ENCODE measurements at regions not wholly inside any gene's neighbourhood (a gene's known extent, or its start where the extent isn't known, plus 50 kb on each side); places are given as distances from the start of the nearest gene placed in this dataset.
"Not testable (repeated sequence)": the region's sequence is repeated elsewhere in the genome, so short reads cannot be mapped to it uniquely, and the experiment has no call there.

DNA sequence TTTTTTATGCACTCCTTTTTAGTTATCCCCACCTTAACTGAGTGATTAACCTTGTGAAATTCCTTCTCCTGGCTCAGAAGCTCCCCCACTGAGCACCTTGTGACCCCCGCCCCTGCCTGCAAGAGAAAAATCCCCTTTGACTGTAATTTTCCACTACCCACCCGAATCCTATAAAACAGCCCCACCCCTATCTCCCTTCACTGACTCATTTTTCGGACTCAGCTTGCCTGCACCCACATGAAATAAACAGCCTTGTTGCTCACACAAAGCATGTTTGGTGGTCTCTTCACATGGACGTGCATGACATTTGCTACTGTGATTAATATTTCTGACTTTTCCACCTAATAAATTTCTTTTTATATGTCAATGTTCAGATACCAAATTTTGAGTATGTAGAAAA, 1322.8 kb downstream of the XPNPEP1 start:
- DNase-seq: not testable (repeated sequence)

DNA sequence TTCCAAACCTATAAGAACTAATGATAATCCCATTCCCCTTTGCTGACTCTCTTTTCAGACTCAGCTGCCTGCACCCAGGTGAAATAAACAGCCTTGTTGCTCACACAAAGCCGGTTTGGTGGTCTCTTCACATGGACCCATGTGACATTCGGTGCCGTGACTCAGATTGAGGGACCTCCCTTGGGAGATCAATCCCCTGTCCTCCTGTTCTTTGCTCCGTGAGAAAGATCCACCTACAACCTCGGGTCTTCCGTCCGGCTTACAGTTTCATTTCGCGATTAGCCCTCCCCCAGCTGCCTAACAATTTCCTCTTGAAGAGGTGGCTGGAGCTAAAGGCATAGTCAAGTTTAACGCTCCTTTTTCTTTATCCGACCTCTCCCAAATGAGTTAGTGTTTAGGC, 1324.0 kb downstream of the XPNPEP1 start:
- not testable (repeated sequence) for DNase-seq

DNA sequence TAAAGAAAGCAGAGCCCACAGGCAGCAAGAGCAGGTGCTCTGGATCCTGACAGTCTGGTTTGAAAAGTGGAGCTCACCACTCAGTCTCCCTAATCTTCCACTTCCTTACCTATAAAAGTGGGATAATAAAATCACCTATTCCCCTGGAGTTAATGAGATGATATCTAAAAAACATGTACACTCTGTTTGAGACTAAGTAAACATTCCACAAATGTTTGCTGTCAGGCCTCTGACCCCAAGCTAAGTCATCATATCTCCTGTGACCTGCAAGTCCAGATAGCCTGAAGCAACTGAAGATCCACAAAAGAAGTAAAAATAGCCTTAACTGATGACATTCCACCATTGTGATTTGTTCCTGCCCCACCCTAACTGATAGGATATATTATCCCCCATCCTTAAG, 1324.5 kb downstream of the XPNPEP1 start:
- no peak for DNase-seq

DNA sequence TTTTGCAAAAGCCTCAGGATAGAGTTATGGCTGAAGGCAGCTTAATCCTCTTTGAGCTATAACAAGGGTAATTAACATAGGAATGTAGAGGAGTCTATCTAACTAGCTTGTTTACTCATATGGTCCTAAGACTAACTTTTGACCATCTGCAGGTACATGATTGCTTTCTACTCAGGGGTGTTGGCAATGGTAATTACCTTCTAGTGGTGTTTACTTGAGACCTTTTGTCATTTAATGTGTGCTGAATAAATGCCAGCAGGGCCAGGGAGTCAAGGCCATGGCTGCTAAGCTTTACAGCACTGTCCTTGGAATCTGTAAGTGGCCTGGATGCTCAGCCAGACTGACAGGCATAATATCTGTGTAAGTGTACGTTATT, 1325.0 kb downstream of the XPNPEP1 start:
- DNase-seq: no peak

DNA sequence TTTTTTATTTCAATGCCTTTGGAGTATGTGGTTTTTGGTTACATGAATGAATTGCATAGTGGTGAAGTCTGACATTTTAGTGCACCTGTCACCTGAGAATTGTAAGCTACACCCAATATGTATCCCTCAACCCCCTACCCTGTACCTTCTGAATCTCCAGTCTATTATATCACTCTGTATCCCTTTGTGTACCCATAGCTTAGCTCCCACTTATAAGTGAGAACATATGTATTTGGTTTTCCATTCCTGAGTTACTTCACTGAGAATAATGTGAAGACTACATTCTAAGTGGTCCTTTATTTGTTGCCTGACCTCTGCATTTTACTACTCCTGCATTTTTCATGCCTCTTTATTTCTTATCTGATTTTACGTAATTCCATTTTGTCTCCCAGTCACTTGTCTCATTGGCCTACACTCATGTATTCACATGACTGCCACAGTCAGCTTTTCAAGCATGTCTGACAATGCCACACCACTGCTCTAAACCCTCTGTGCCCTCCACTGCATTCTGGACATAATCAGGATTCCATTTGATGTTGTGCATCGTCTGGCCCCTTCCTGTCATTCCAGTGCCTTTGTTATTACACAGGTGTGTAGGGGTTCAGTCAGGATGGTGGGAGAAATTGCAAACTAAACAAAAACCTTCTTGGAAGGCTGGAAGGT, 1325.5 kb downstream of the XPNPEP1 start:
- no peak for DNase-seq

DNA sequence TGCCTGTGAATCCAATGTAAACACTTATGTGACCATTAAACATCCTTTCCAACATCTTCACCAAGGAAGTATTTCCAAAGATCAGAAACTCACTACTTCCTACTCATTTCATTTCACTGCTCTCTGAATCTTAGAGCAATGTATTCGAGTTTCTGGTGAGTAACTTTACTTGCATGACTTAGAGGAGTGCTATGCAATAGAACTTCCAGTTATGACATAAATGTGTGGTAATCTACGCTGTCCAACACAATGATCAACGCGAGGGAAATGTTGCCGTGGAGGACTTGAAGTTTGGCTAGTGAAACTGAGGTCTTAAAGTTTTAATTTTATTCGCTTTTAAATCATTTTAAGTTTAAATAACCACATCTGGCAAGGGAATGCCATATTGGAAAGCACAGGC, 1326.3 kb downstream of the XPNPEP1 start:
- DNase-seq: no peak

DNA sequence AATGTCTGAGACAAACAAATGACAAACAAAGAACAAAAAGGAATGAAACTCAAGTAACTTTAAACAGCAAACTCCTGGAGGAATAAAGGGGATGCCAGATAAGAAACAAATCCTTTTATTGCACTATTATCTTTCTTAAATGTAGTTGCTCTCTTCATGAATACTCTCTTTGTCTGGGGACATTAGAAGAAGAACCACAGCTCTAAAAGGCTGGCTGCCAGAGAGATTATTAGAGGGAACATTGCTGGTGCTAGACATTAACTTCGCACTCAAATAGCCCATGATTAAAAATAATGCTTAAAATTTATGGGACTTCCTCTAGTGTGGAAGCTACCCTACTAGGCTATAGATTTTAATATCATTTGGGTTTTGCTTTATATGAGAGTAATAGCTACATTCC, 1330.4 kb downstream of the XPNPEP1 start:
- no peak for DNase-seq

DNA sequence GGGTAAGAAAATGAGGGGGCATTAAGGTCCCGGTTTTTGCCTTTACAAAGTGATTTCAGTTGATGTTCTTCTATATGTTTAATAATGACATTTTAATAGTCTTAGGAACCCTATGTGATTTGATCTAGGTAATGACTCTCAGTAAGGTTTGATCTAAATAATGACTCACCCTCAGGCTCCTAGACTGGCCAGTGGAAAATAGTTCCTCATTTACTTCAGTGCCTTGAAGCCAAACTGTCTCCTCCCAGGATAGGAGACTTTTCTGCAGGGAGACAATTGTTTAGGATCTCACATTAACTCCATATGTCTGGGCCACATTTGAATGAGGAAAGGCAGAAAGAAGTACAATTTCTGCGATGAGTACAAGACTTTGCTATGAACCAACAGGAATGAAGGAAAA, 1331.9 kb downstream of the XPNPEP1 start:
- DNase-seq: no peak

DNA sequence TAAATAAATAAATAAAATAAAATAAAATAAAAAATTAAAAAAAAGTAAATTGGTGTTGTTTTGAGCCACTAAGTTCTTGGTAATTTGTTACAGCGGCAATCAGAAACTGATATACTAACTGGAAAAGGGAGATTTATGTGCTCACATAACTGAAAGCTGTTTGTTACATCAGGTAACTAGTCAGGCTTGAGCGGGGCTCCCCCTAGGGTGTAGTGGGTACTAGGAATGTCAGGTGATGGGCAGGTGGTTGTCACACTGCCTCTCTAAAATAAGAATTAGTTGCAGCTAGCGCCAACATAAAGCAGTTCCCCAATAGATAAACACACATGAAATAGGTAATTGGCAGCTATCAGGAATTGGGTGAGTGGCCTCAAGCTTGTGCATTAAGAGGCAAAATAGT, 1336.9 kb downstream of the XPNPEP1 start:
- DNase-seq: no peak

DNA sequence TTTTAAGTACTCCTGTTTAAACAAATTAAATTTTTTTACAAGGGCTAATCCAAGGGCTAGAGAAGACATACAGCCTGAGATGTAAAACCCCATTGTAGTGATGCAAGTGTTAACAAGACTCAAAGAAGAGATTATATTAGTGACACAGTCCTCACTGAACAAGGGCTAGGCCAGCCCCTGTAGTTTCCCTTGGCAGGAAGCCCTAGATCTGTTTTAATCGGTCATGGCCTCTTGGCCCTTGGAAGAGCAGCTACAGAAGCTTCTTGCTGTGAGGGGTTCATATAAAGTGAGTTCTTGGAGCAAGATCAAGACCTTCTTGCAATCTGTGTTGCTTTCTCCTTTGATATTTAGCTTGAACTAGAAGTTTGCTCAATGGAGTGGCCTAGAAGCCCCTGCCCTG, 1339.4 kb downstream of the XPNPEP1 start:
- no peak for DNase-seq

DNA sequence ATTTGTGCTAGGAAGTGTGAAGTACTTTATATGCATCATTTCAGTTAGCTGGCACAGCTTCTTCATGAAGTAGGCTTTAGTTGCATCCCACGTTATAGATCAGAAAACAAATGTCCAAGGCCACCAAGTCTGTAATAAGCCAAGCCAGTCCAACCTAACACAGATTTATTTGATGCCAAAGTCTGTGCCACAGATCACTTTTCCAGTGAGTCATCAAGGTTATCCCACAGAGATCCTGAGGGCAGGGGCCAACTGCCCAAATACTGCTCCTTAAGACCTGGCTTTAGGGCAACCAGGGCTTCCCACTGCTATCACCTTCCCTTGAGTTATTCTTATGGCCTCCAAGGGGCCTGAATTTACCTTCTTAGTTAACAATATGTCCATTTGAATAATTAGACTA, 1340.4 kb downstream of the XPNPEP1 start:
- no peak for DNase-seq

DNA sequence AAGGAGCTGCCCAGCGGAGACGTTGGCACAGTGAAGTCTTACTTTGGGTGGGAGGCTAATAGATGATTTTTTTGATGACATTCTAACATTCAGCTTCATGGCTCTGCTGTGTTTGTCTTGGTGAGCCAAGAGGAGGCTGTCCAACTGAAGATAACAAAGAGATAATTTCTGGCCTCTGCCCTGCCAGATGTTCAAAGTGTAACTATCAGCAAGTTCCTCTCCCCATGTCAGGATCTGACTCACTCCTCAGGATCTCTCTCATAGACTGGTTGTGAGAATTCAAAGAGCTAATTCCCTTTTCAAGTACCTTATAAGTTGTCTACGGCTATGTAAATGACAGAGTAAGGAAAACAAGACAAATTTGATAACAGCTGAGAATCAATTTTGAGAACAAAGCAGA, 1340.9 kb downstream of the XPNPEP1 start:
- DNase-seq: no peak

DNA sequence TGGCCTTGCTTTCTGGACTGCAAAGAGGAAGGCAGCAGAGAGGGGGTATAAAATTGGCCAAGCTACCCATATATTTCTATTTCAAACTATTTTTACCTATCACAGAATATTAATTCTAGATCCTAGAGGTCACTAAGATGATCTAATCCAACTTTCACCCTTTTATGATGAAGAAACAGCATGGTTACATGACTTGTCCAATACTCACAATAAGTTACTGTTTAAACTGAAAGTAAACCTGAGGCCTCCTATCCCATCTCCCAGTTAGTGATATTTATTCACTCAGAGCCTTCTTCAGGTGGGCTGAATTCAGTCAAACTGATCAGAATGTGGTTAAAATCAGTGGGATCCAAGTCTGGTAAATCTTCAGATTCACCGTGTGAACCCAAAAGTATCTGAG, 1345.1 kb downstream of the XPNPEP1 start:
- DNase-seq: no peak

DNA sequence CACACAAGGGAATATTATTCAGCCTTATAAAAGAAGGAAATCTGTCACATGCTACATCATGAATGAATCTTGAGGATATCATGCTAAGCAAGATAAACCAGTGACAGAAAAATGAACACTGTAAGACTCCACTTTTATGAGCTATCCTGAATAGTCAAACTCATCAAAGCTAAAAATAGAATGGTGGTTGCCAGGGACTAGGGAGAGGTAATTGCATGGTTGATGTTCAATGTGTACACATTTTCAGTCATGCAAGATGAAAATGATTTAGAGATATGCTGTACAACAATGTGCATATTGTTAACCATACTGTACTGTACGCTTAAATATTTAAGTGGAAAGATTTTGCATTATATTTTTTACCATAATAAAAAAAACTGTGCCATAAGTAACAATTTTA, 1349.1 kb downstream of the XPNPEP1 start:
- no peak for DNase-seq

DNA sequence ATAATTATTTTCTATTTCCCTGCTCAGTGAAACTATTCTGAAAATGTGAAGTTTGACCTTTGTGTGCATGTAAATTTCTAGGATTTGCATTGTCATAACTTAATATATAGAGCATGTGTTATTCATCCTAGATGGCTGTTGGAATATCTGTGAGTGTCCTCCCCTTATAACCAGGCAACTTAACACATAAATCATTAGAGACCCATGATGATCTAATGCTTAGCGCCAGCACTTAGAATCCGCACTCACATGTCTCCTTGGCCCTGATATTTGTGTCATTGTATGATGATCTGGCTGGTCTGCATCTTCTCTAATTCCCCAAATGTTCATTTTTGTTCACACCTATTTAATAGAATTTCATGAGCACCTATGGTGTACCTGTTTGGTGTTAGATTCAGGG, 1354.5 kb downstream of the XPNPEP1 start:
- DNase-seq: no peak

DNA sequence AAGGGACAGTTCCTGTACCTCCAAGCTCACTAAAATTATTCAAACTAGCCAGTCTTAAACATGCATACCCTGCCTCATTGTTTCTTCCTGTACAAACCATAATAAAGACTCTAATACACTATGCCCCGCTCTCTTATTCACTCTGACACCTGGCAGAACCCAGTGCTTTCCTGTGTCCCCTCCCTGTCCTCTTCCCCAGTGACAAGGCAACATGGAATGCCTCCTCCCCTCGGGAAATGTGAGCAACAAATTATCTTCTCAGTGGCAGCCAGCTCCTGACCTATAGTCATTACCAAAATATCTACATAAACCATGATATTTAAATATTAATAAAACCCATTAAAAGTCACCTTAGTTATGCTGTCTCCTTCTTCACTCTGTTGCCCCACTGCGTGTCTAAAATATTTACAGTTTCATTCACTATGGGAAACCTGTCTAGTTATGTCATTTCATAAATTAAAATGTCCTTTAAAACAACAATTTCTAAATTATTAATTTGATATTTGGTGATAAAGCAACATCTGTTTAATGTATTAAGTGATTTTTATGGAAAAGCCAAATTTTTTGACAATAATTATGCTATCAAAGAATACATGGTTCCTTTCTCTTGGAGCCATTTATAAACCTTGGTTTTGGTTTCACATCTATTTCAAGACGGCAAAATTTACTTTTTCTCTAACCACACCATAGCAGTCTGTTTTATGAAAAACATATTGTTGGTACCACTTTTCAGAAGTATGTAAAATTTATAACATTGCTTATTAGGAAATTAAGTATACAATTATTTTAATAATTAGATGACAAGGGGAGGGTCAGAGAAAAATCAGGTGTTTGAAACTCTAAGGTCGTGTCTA, 1355.2 kb downstream of the XPNPEP1 start:
- DNase-seq: no peak

DNA sequence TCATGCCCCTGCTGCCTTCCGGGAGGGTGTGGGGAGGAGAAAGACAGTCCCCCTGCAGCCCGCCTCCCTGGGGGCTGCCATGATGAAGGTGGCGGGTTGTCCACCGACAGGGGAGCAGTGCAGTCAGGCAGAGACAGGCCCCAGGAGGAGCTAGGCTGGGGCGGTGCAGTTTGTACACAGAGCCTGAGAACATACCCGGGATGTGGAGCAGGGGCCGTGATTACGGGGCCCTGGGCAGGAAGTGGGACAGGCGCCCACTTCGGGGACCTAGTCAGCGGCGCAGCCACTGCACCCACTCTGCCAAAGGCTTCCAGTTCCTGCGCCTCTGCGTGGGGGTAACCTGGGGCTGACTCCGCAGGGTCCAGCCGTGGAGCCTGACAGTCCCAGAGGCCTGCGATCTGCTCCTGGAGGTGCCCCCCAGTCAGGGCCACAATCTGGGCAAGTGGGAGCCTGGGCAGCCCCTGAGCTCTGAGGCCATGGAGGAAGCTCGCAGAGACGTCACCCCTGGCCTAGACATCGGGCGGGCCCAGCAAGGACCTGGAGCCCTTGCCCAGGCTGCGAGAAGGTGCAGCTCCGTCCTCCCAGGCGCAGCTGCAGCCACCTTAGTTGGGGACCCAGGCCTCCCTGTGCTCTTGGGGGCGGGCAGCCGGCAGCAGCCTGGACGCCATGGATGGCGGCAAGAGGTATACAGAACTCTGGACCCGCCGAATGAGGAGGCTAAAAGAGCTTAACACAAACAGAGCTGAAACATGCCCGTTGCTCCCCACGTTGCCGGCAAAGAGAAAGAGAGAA, 1356.8 kb downstream of the XPNPEP1 start:
- DNase-seq: no peak

DNA sequence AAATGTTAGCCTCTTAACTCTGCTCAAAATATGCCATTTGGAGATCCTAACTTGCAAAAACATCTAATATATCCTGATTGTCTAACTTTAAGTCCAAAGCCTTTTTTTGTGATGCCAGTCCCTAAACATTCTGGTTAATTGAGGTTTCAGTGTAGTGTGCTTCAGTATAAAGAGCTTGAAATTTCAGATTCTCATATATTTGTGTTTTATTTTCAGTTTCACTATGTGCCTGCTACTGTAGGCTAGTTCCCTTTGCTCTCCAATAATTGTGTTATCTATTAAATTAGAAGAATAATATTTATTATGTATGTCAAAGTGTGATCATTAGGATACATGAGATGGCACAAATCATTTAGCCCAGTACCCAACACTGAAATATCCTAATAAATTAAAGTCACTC, 1361.2 kb downstream of the XPNPEP1 start:
- DNase-seq: no peak

DNA sequence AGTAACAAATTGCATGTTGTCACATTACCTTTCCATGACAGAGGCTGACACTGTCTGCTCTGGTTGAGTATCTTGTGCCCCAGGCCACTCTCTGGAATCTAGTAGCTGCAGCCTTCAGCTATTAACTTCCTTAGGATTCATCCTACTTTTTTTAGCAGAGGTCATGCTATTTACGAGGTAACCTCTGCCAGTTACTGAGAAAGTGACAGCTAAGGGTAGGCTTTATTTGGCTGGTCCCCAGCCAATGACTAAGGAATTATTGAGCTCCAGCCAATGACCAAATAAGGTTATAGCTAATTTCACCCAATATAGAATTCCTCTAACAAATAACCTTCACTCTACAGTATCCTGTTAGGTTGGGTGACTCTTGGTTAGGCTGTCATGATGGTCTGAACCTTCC, 1361.7 kb downstream of the XPNPEP1 start:
- no peak for DNase-seq

DNA sequence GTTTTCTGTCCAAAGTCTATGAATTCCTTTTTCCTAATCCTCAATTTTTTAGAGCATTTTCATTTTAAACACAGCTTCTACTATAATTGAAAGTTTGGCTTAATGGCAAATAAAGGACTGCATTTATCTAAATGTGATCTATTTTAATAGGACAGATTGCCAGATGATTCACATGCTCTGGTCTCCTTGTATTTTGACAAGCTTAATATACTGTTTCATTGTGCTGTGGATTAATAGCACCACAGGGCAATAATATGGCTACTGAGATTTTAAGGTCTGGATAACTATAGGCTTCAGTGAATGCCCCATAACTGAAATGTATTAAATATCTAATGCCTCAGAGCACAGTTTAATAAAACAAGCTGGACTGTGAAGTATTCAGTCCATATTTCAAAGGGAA, 1362.8 kb downstream of the XPNPEP1 start:
- no peak for DNase-seq

DNA sequence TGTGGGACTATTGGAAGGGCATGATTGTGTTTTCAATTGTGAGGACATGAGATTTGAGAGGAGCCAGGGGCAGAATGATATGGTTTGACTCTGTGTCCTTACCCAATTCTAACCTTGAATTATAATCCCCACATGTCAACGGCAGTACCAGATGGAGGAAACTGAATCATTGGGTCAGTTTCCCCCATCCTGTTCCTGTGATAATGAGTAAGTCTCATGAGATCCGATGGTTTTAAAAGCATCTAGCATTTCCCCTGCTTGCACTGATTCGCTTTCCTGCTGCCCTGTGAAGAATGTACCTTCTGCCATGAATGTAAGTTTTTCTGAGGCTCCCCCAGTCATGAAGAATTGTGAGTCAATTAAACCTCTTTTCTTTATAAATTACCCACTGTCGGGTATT, 1367.1 kb downstream of the XPNPEP1 start:
- DNase-seq: no peak

DNA sequence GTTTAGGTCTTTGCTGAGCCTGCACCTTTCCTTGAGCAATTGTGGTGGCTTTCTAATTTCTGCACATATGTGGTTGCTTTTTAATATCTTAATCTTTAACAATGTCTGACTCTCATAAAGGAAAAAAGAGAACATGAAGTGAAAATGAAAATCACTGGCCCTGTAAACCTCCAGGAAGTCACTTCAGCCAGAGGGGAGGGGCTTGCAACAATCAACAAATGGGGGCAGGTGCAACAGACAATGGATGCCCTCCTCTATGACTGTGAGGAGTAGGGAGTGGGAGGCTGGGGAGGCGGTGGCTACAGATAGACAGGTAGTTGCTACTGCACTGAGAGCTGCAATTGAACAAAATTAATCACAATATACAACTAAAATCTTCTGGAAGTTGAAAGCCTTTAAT, 1377.4 kb downstream of the XPNPEP1 start:
- no peak for DNase-seq

All from muscle of arm (tissue), 1 donor.